ENCODE measurements at regions not wholly inside any gene's neighbourhood (a gene's known extent, or its start where the extent isn't known, plus 50 kb on each side); places are given as distances from the start of the nearest gene placed in this dataset.

DNA sequence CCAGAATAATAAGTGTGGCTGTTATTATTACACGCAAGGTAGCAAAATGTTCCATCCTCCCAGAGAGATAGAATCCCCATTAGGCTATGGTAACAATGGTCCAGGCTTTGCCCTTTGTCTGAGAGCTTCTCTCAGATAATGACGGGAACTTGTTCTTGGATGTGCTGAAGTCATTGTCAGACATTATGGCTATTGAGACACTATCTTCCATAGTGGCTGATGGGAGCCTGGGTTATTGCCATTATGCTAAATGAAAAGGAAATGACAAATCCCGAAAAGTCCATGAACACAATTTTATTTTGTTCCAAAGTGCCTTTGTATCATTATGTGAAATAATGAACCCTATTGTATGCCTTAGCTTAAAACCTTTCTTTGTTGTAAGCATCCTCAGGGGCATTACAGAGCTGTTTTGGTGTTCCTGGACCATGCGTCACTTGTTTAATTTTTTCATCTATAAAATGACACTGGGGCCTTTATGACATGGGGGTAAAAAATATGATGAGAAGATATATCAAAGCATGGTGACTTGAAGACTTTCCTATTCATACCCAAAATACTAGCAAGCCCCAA lies 218.5 kb downstream of the KCNS3 start:
- H3K36me3 ChIP-seq (ENCODE audit: insufficient read depth, low read length) = no peaks in the 10 kb centered on the region
- H3K27me3 ChIP-seq (ENCODE audit: insufficient read depth, low read length) = no peaks in the 10 kb centered on the region
- H3K4me3 ChIP-seq (ENCODE audit: low read length) = no peak overlapping the region
- no peaks in the 10 kb centered on the region for H3K9me3 ChIP-seq (ENCODE audit: insufficient read depth, low read depth, low read length)
- no peaks in the 10 kb centered on the region for H3K4me1 ChIP-seq (ENCODE audit: insufficient read depth, low read length)
- 95% methylated on average over 4 of the region's 4 CpGs for WGBS
- H3K27ac ChIP-seq (ENCODE audit: low read depth, low read length) = no peak overlapping the region
- H3K9ac ChIP-seq (ENCODE audit: low read depth, low read length) = no peak overlapping the region

GRCh38 chr2:18094277-18094676 lies 215.8 kb downstream of the KCNS3 start:
- no peaks in the 10 kb centered on the region for H3K4me1 ChIP-seq (ENCODE audit: insufficient read depth, low read length)
- no peak overlapping the region for H3K4me3 ChIP-seq (ENCODE audit: low read length)
- no peak overlapping the region for H3K27ac ChIP-seq (ENCODE audit: low read depth, low read length)
- H3K27me3 ChIP-seq (ENCODE audit: insufficient read depth, low read length) = no peaks in the 10 kb centered on the region
- H3K9ac ChIP-seq (ENCODE audit: low read depth, low read length) = no peak overlapping the region
- WGBS = 86% methylated on average over 1 of the region's 2 CpGs
- no peaks in the 10 kb centered on the region for H3K36me3 ChIP-seq (ENCODE audit: insufficient read depth, low read length)
- H3K9me3 ChIP-seq (ENCODE audit: insufficient read depth, low read depth, low read length) = no peaks in the 10 kb centered on the region

DNA sequence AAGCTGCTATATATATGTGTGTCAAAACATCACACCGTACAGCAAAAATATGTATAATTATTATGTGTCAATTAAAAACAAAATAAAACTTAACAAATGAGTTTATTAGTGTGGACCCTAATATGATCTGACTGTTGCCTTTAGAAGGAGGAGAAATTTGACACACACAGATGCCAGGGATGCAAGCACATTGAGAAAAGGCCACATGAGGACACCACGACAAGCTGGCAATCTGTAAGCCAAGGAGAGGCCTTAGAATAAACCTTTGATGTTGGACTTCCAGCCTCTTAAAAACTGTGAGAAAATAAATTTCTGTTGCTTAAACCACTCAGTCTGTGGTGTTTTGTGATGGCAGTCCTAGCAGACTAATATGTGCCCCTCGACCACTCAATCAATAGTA lies 214.7 kb downstream of the KCNS3 start:
- WGBS = 97% methylated on average over 2 of the region's 3 CpGs
- Histone ChIP-seq H3K27ac (ENCODE audit: low read depth, low read length) (no peak overlapping the region), H3K27me3 (ENCODE audit: insufficient read depth, low read length) (no peaks in the 10 kb centered on the region), H3K4me1 (ENCODE audit: insufficient read depth, low read length) (no peaks in the 10 kb centered on the region), H3K4me3 (ENCODE audit: low read length) (no peak overlapping the region), H3K9me3 (ENCODE audit: insufficient read depth, low read depth, low read length) (no peaks in the 10 kb centered on the region), H3K9ac (ENCODE audit: low read depth, low read length) (no peak overlapping the region), H3K36me3 (ENCODE audit: insufficient read depth, low read length) (no peaks in the 10 kb centered on the region)

DNA sequence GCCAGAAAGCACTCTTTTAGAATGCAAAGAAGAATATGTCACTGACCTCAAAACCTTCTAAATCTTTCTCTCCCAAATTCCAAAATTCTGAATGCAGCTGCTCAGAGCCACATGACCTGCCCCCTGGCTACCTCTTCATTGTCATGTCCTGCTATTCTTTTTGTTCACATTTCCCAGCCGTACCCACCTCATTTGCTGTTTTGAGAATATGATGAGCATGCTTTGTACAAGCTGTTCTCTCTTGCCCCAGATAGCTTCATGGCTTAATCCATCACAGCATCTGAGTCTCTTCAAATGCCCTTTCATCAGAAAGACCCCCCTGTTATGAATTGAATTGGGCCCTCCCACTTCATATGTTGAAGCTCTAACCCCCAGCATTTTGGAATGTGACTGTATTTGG lies 214.3 kb downstream of the KCNS3 start:
- Histone ChIP-seq H3K9me3 (ENCODE audit: insufficient read depth, low read depth, low read length) (no peaks in the 10 kb centered on the region), H3K9ac (ENCODE audit: low read depth, low read length) (no peak overlapping the region), H3K27me3 (ENCODE audit: insufficient read depth, low read length) (no peaks in the 10 kb centered on the region), H3K4me1 (ENCODE audit: insufficient read depth, low read length) (no peaks in the 10 kb centered on the region), H3K36me3 (ENCODE audit: insufficient read depth, low read length) (no peaks in the 10 kb centered on the region), H3K4me3 (ENCODE audit: low read length) (no peak overlapping the region), H3K27ac (ENCODE audit: low read depth, low read length) (no peak overlapping the region)
- WGBS = 86% methylated on average over 1 of the region's 1 CpG

- H3K4me1 ChIP-seq (ENCODE audit: insufficient read depth, low read length) = no peaks in the 10 kb centered on the region
- no peak overlapping the region for H3K4me3 ChIP-seq (ENCODE audit: low read length)
- H3K9ac ChIP-seq (ENCODE audit: low read depth, low read length) = no peak overlapping the region
- no peaks in the 10 kb centered on the region for H3K9me3 ChIP-seq (ENCODE audit: insufficient read depth, low read depth, low read length)
- H3K27ac ChIP-seq (ENCODE audit: low read depth, low read length) = no peak overlapping the region
- no peaks in the 10 kb centered on the region for H3K27me3 ChIP-seq (ENCODE audit: insufficient read depth, low read length)
- no peaks in the 10 kb centered on the region for H3K36me3 ChIP-seq (ENCODE audit: insufficient read depth, low read length)
Observed at GRCh38 chr2:18085593-18085992, 207.1 kb downstream of the KCNS3 start.

DNA sequence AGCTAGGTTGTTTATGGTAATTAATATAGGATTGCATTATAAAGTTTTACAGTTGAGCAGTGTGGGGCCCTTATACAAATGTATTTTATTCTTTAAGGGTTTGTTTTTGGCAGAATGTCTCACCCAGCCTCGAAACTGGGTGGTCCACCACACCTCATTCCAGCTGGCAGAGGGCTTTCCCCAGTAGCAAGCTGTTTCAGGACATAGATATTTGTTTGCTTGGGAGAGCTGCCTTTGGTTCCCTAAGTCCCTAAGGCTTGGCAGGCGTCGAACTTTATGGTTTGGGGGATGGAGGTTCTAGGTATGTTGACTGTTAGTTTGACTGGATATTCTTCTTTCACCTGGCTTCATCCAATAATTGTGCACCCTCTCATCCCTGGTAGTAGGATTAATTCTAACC lies 205.9 kb downstream of the KCNS3 start:
- Histone ChIP-seq H3K9ac (ENCODE audit: low read depth, low read length) (no peak overlapping the region), H3K27ac (ENCODE audit: low read depth, low read length) (no peak overlapping the region), H3K4me3 (ENCODE audit: low read length) (no peak overlapping the region), H3K9me3 (ENCODE audit: insufficient read depth, low read depth, low read length) (no peaks in the 10 kb centered on the region), H3K4me1 (ENCODE audit: insufficient read depth, low read length) (no peaks in the 10 kb centered on the region), H3K27me3 (ENCODE audit: insufficient read depth, low read length) (no peaks in the 10 kb centered on the region), H3K36me3 (ENCODE audit: insufficient read depth, low read length) (no peaks in the 10 kb centered on the region)
- 93% methylated on average over 3 of the region's 3 CpGs for WGBS

DNA sequence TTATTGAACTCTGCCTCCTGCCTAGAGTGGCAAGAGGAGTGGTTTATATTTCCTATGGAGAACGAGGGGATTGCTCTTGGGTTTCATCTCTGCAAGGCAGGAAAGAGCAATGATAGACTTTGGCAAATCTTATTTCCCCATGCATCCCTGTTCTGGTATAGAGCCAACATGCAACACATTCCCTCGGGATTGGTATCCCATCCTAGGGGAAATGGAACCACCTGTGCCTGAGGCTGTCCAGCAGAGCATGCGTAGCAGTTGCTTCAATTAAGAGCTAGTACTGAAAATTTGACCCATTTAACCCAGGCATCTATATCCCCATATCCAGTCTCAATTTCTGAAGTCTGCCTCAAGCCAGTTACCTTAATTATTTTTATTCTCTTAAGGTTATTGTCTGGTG lies 205.3 kb downstream of the KCNS3 start:
- no peak overlapping the region for H3K4me3 ChIP-seq (ENCODE audit: low read length)
- no peaks in the 10 kb centered on the region for H3K4me1 ChIP-seq (ENCODE audit: insufficient read depth, low read length)
- WGBS = 79% methylated on average over 3 of the region's 3 CpGs
- H3K36me3 ChIP-seq (ENCODE audit: insufficient read depth, low read length) = no peaks in the 10 kb centered on the region
- no peak overlapping the region for H3K9ac ChIP-seq (ENCODE audit: low read depth, low read length)
- no peaks in the 10 kb centered on the region for H3K27me3 ChIP-seq (ENCODE audit: insufficient read depth, low read length)
- no peaks in the 10 kb centered on the region for H3K9me3 ChIP-seq (ENCODE audit: insufficient read depth, low read depth, low read length)
- no peak overlapping the region for H3K27ac ChIP-seq (ENCODE audit: low read depth, low read length)

GRCh38 chr2:18078216-18078615 lies 199.7 kb downstream of the KCNS3 start:
- Histone ChIP-seq H3K9ac (ENCODE audit: low read depth, low read length) (no peak overlapping the region), H3K27me3 (ENCODE audit: insufficient read depth, low read length) (no peaks in the 10 kb centered on the region), H3K9me3 (ENCODE audit: insufficient read depth, low read depth, low read length) (no peaks in the 10 kb centered on the region), H3K27ac (ENCODE audit: low read depth, low read length) (no peak overlapping the region), H3K36me3 (ENCODE audit: insufficient read depth, low read length) (no peaks in the 10 kb centered on the region), H3K4me3 (ENCODE audit: low read length) (no peak overlapping the region), H3K4me1 (ENCODE audit: insufficient read depth, low read length) (no peaks in the 10 kb centered on the region)
- 74% methylated on average over 2 of the region's 2 CpGs for WGBS

DNA sequence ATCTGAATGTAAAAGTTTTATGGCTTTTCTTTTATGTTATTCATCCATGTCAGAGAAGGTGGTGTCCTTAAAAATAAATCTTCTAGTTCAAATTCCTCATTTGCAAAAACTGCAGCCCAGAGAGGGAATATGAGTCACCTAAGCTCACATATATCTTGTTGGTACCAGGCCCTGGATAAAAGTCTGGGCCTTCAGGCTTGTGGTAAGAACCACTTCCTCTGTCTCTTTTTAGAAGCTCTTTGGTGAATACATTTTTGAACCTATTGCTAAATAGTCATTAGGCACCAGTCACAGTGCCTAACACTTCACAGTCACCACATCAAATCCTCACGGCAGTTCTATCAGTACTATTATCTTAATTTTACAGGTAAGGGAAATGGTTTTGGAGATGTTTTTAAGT lies 199.2 kb downstream of the KCNS3 start:
- H3K4me3 ChIP-seq (ENCODE audit: low read length) = no peak overlapping the region
- no peaks in the 10 kb centered on the region for H3K4me1 ChIP-seq (ENCODE audit: insufficient read depth, low read length)
- no peaks in the 10 kb centered on the region for H3K27me3 ChIP-seq (ENCODE audit: insufficient read depth, low read length)
- no CpG with 5 or more reads among the region's 1 CpG for WGBS
- H3K9me3 ChIP-seq (ENCODE audit: insufficient read depth, low read depth, low read length) = no peaks in the 10 kb centered on the region
- H3K9ac ChIP-seq (ENCODE audit: low read depth, low read length) = no peak overlapping the region
- H3K27ac ChIP-seq (ENCODE audit: low read depth, low read length) = no peak overlapping the region
- H3K36me3 ChIP-seq (ENCODE audit: insufficient read depth, low read length) = no peaks in the 10 kb centered on the region

GRCh38 chr2:18077231-18077630 lies 198.8 kb downstream of the KCNS3 start:
- no peak overlapping the region for H3K4me3 ChIP-seq (ENCODE audit: low read length)
- 36% methylated on average over 1 of the region's 1 CpG for WGBS
- H3K4me1 ChIP-seq (ENCODE audit: insufficient read depth, low read length) = no peaks in the 10 kb centered on the region
- no peaks in the 10 kb centered on the region for H3K27me3 ChIP-seq (ENCODE audit: insufficient read depth, low read length)
- H3K27ac ChIP-seq (ENCODE audit: low read depth, low read length) = no peak overlapping the region
- no peaks in the 10 kb centered on the region for H3K9me3 ChIP-seq (ENCODE audit: insufficient read depth, low read depth, low read length)
- no peaks in the 10 kb centered on the region for H3K36me3 ChIP-seq (ENCODE audit: insufficient read depth, low read length)
- no peak overlapping the region for H3K9ac ChIP-seq (ENCODE audit: low read depth, low read length)

GRCh38 chr2:18074476-18074875 lies 196.0 kb downstream of the KCNS3 start:
- Histone ChIP-seq H3K27me3 (ENCODE audit: insufficient read depth, low read length) (no peaks in the 10 kb centered on the region), H3K4me1 (ENCODE audit: insufficient read depth, low read length) (no peaks in the 10 kb centered on the region), H3K27ac (ENCODE audit: low read depth, low read length) (no peak overlapping the region), H3K9ac (ENCODE audit: low read depth, low read length) (no peak overlapping the region), H3K36me3 (ENCODE audit: insufficient read depth, low read length) (no peaks in the 10 kb centered on the region), H3K9me3 (ENCODE audit: insufficient read depth, low read depth, low read length) (no peaks in the 10 kb centered on the region), H3K4me3 (ENCODE audit: low read length) (no peak overlapping the region)
- 87% methylated on average over 5 of the region's 5 CpGs for WGBS

DNA sequence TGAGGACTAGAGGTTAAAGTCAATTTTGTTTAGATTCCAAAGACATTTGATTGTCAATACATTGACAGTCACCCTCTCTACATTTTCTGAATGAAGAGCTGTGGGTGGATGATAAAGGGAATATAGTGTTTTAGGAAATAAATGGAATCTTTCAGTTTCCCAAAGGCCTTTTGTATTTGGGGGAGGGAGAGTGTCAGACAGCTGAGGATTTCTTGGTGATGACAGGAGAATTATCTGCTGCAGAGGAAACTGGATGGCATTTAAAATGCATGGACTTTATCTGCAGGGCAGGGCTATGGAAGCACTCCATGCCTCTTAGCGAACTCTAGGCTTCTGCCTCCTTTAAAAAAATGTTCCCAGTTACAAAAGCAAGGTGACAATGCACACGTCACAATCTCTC lies 195.1 kb downstream of the KCNS3 start:
- Histone ChIP-seq H3K27me3 (ENCODE audit: insufficient read depth, low read length) (no peaks in the 10 kb centered on the region), H3K36me3 (ENCODE audit: insufficient read depth, low read length) (no peaks in the 10 kb centered on the region), H3K4me3 (ENCODE audit: low read length) (no peak overlapping the region), H3K9me3 (ENCODE audit: insufficient read depth, low read depth, low read length) (no peaks in the 10 kb centered on the region), H3K9ac (ENCODE audit: low read depth, low read length) (no peak overlapping the region), H3K4me1 (ENCODE audit: insufficient read depth, low read length) (no peaks in the 10 kb centered on the region), H3K27ac (ENCODE audit: low read depth, low read length) (no peak overlapping the region)
- WGBS = 76% methylated on average over 2 of the region's 2 CpGs

Data from HUES64 (cell line).